GM04504 (cell line): ENCODE measurements at regions not wholly inside any gene's neighbourhood (a gene's known extent, or its start where the extent isn't known, plus 50 kb on each side); places are given as distances from the start of the nearest gene placed in this dataset.

Experiments used
- DNase-seq: peaks from one replicate; pipeline ENCODE4 v3.0.0-alpha.2; 2012; ENCODE audit warnings: low read depth

DNA sequence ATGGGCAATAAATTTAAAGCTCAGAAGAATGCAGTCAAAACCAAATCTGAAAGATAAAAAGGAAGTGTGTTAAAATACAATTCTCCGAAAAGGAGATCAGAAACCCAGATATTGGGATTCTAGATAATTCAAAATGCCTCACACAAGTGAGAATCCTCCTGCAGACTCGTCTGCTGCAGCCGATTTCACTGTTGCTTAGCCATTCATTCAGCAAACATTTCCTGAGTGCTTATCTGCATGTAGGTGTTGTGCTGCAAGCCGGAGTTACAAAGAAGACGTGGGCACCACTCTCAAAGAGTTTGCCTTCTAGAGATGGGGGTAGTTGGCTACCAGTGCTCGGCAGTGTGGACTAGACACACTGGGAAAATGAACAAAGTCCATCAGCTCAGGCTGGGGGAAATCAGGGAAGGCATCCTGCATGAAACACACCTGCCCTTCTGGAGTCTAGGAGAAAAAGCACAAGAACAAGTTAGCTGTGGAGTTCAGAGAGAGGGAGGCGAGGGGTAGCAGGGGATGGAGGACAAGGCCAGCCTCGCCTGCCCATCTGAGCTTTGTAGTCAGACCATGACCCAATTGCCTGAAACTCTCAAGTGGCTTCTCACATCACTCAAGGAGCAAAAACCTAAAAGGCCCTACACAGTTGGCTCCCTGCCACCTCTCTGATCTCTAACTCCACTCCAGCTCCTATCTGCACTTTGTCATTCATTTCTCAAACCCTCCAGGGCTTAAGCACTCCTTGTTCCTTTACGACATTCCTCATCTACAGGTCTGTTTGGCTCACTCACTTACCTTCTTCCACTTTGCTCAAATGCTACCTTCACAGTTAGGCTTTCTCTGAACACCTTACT lies 310.0 kb upstream of the DDHD1 start:
- DNase-seq = no peak

DNA sequence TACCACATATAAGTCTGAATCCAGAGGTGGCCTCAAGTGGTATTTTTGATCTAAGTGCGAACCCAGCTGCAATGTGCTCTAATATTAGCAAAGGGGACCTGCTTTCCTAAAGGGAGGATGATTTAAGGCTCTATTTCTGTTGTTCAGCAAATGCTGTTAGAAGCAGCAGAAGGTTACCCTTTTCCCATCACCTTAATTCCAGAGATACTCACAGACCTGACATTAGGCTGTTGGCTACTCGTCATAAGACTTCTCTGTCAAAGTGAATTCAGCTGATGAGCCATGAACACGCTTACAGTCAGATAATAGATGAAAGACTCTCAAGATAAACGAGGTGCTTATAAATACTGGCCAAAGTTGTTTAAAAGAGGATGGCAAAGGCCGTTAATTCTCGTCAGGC lies 308.7 kb upstream of the DDHD1 start:
- no peak for DNase-seq

DNA sequence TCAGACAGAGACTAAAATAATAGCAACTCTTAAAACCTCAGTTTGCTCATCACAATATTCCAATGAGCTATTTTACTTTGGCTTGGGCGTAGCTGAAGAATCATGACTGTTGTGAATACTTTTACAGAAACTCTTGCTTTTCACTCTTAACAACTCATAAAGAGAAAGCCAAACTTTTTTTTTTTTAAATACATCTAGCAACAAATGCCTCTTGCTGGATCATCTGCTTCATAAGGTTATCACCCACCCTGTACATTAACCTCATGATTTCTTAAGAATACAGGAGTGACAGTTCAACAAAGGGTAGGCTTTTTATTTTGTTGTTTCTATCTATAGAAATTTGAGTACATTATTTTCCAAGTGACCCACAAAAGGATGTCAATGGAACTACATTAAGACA lies 307.4 kb upstream of the DDHD1 start:
- no peak for DNase-seq

DNA sequence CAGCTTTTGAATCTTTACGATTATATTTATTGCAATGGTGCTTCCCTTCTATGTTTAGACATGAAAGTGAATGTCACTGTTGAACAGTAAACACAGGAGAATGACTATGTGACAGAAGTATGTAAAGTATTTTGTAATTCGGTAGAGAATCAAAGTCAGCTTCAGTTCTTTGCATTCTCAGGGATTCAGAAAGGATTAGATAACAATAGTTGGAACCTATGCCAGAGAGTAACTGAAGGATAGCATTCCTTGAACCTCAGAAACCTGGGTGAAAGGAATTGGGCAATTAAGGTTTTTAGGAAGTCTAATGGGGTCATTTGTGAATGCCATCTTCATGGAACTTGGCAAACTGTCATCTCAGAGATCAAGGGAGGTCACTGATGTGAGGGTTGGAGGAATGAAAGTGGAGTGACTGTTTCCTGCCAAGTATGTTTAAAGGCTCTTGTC lies 305.3 kb upstream of the DDHD1 start:
- DNase-seq = peak; percentile 5

DNA sequence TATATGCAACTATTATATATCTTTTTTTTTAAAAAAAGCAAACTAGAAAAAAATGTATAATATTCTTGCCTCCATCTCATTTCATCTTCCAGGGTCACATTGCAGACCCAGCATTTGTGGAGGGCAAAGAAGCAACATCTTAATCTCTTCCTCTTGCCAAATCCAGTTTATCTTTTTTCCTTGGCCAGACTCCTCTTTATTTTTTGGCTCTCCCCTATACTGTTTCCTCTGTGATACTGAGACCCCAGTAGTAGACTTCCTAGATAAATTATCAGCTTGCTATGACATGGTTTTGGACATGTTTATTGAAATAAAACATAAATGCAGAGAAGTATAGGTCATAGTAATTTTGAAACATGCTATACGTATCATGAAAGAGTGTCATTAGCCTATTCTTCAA lies 303.8 kb upstream of the DDHD1 start:
- DNase-seq = no peak

DNA sequence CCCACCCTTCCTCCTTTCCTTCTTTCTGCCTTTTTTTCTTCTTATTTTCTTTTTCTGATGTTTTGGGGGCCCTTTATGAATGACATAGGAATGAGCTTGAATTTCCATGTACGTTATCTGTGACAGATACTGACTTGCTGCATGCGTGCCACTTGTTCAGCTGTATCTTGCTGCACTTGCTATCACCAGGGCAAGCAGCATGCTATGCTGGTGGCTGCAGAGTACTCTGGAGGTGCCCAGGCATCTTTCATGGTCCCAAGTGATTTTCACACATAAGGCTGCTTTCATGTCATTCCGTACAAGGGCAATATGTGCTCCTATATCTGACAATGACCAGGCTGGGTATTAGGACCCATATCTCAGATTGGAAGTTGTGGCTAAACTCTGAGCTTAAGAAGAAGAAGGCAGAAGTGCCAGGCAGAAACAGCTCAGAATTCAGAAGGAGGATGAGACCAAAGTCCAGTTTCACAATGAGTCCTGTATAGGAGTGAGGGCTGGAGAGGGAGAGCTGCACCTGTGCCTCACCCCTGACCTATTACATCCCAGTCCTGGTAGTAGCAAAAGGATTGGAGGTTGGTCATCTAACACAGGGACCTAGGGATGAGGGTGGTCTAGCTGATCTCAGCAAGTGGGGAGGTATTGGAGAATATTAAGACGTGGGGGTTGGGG lies 299.0 kb upstream of the DDHD1 start:
- no peak for DNase-seq

DNA sequence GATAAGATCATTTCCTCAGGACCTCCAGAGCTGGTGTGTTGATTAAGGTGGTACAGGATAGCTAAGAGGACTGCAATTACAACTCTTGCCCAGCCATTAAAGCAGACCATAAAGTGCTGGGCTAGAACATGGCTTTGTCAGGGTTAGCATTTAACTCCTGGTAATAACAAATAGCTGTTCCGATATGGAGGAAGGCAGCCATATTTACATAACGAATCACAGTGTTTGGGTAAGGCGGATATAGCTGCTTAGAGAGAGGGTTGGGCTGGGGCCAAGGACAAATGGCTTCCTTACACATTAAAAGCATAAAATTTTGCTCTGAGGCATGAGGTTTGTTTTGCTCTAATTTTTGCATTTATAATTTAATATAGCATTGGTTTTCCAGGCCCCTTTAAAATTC lies 297.7 kb upstream of the DDHD1 start:
- DNase-seq = no peak

DNA sequence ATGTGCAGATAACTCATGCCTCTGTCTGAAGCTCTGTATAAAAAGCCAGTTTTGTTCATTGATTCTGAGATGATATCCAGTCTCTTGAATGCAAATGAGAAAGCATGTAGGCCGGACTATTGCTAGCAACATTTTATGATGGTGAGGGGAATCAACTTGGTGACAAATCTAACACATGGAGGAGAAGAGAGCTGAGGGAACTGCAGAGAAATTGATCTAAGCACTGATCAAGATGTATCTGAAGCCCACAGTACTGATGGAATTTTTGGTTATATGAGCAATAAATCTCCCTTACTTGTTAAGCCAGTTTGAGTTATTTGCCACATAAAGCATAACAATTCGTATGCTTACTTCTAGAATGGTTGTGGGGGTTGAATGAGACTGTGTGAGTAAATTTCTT lies 295.6 kb upstream of the DDHD1 start:
- no peak for DNase-seq

DNA sequence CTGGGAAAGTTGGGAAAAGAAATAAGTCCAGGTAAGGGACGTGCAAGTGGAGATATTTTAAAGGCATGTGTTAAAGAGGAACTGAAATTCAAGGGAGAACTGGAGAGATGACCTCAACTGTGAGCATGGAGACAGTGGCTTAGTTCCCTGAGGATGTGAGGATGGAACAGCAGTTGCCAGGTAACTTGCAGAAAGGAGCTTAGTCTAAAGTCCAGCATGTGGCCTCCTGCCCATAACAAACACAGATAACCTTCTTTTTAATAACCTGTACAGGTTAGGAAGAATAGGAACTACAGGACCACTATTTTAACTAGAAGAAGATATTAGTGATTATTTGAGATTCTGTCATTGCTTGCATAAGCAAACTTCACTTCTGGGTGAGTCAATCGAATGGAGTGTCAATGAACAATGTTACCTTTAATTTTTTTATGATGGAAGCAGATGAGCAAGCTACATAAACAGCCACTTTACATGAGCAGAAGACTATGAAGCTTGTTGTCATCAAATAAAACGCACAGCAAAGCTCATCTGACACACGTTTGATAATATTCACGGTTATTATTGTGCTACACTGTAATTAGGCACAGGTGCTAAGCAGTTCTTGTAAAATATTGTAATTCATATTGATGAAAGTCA lies 291.7 kb upstream of the DDHD1 start:
- no peak for DNase-seq

DNA sequence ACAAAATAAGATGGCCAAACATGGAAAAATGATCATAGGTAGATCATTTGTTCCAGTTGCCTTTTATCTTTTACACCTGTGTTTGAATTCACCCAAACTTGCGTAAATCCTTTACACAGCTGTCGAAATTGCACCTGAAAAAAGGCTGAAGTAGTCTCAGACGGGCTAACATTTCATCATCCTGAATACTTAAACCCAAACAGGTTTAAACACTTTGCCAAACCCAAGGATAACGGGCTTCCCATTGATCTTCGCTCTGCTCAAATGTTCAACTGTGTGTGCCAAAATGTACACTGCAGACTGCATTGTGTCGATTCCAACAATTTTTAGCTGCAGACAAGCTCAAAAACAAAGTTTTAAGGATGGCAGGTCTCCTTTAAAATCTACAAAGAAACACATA lies 288.7 kb upstream of the DDHD1 start:
- DNase-seq = no peak

DNA sequence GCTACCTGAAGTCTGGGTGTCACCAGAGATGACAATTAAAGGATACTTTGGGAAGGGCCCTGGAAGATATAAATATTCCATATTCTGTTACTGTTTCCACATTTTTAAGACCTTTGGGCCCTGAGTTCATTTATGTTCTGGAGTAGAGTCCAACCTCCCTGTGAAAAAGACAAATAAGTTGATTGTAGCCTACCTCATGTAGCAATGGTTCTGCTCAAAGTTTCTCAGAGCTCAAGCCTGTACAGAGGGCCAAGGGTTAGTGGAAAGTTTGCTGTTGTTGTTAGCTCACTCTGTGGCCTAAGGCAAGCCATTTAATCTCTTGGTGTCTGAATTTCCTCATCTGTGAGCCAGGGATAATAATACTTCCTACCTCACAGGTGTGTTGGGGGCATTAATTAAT lies 284.7 kb upstream of the DDHD1 start:
- DNase-seq = no peak

DNA sequence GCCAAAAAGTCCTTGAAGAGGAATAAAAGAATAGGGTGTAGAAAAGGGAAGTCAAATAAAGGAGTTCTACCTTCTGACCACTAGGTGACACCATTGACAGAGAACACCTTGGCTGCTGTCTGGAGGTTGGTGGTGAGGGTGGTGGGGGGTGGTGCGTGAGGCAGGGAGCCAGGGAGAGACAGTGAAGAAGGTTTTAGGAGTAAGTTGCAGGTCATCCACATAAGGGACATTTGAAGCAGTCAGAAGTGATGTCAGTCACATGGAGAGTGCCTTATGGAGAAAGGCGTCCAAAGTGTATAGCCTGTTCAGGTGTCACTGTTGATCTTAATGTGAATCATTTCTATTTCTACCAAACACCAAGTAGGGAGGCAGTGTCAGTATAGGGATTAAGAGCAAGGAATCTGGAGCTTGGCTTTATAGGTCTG lies 279.3 kb upstream of the DDHD1 start:
- DNase-seq = no peak

DNA sequence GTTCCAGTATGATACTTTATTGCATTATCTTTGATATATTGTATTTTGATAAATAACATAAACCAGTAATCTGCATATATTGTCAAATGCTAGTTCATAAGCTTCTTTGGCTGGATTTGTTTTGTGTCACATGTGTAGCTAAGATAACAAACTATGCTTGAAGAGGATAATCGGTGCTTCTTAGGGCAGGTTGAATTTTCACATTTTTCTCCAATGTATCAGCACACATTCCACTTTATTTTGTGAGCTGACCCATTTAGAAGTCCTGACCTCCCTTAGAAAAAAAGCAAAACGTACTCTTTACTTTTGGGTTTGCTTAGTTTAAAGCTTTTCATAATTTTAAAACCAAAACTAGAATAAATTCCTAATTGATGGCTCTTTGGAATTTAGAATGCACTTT lies 277.7 kb upstream of the DDHD1 start:
- DNase-seq = no peak

DNA sequence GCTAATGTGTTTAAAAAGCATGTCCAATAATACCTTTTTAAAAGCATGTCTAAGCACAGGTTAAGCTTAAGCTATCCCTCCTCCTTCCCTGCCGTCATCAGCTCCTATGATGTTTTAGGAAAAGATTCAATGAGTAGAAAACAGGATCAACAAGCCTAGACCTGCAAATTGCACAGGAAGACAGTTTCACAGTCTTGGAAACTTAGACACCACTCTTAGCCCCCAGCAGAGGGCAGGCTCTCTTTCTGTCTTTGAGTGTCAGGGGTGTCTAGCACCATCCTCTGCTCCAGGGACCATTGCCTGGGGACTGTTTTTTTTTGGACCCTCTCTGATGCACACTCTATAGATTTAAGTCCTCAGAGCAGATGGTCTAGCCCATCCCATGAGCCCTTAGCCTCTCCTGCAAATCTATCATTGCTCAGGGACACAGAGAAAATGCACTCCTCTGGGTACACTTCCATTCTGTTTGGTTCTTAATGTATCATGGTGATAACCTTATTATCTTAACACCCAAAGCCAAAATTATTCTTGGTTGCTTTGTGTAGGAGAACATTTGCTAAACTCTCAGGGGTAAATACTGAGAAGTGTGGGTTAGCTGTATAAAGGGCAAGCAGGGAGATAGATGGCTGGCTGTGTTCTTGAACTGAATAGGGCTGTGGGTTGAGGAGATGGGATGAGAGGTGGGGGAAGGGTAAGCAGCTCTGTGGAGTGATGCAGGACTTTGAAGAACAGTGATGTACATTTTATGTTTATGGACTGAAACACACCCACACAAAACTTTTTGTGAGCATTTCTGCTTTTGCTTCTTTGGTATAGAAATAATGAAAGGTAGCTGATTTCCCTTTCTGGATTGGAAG lies 259.9 kb upstream of the DDHD1 start:
- DNase-seq = no peak

DNA sequence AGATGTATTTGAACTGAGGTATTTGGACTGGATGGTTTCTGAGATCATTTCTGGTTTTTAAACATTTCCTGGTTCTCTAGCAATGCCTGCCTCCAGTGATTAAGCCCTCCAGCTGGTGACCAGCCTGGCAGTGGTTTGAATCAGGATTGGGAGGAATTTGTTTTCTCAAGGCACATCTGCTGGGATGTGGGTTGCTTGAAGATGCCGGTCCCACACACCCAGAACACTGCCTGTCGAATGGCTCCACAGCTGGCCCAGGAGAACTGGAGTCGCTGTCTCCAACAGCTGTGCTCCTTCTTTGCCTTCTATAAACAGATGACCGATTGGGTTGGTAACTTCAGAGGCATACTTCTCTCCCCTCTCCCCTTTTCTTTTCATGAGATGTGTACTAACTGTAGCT lies 258.0 kb upstream of the DDHD1 start:
- DNase-seq = peak; percentile 55

DNA sequence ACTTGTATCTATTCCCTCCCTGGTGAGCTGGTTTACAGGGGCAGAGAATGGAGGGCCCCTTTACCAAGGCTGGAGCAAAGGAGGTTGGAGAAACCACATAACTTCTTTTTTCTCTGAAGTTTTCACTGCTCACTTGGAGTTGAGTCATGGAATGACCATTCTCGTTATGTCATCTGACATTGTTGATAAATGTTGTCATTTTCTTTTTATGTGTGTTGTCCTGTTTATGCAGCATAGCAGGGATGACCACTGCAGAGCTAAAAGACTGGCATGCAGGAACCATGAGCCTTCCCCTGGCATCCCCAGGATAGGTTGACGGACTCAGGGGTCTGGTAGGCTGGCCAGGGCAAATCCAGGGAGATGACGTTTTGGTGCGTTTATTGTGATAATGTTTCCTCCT lies 256.8 kb upstream of the DDHD1 start:
- no peak for DNase-seq

DNA sequence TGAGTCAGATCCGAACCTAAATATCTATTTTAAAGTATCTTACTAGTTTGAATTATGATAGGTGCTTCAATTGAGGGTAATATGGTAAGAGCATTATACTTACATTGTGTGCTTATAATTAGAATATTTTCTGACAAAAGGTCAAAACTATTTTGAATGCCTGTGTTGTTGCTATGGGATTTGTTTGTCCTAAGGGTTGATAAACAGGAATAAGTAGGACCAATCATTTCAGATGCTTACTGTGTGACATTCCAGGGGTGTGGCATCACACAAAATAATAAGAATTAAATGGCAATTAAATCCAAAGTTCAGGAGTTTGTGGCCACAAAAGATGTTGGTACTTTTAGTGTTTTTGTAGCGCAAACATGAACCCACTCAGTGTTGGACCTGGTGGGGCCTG lies 256.2 kb upstream of the DDHD1 start:
- DNase-seq = no peak

DNA sequence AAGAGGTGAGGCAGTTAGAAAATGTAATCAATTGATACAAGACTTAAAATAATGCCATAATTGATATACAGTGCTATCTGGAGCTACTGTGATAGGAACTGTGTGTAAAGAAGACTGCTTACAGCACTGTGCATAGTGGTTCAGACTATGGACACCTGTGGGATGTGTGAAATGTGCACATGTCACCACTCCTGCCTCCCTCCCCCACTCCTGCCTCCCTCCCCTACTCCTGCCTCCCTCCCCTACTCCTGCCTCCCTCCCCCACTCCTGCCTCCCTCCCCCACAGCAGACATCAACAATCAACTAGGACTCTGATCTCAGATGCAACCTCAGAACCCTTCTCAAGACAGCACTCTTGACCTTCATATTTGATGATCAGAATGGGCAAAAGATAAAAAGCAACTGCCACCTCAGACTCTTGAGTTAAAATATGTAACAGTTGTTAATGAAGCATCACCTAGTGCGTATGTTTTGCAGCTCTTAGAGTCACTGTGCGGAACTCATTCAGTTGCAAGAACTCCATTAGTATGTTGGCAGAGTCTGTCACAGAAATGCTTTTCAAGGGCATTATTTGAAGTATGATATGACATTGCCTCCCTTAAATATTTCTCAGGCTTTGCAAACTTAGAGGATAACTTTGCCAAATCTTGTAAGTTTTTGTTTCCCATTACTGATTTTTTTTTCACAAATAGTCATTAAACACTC lies 255.2 kb upstream of the DDHD1 start:
- no peak for DNase-seq

DNA sequence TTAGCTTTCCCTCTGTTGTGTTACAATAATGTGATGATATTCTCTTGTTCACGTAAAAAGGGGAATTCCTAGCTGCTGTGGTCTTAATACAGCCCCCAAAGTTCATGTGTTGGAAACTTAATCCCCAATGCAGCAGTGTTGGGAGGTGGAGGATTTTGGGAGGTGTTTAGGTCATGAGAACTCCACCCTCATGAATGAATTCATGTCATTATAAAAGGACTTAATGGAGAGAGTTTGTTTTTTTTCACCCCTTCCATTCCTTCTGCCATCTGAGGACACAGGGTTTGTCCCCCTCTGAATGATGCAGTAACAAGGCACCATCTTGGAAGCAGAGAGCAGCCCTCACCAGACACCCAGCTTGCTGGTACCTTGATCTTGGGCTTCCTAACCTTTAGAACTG lies 253.4 kb upstream of the DDHD1 start:
- no peak for DNase-seq

DNA sequence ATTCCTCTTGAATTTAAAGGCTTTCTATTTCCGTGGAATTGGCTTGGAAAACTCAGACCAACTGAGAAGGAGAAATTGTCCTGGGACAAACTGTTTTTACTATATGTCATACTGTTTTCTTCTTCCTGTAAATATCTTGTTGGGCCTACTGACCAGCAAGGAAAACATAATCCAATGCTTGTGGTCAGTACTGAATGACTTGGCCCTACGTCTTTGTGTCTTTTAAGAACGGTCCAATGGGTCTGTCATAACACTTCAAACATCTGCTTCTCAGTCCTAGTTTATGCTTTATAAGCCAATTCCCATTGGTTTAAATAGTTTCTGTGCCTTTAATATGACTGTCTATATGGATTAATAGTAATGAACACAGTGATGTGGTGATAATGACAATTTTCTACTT lies 248.5 kb upstream of the DDHD1 start:
- no peak for DNase-seq

DNA sequence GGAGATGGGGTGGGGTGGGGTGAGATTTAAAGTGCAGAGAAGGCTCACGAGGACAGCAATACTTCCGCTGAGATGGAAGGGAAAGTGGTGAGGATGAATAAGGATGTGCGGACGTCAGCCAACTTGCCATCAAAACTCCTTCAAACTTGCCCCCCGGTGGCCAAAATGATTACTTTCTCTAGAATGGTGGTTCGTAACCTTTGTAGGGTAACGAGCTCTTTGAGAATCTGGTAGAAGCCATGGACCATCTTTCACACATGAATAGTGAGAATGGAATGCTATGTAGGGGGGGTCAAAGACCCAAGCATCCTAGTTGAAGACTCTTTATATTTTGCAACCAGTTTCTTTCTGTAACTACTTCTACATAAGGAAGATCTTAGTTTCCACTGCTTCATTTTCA lies 245.9 kb upstream of the DDHD1 start:
- DNase-seq = no peak

DNA sequence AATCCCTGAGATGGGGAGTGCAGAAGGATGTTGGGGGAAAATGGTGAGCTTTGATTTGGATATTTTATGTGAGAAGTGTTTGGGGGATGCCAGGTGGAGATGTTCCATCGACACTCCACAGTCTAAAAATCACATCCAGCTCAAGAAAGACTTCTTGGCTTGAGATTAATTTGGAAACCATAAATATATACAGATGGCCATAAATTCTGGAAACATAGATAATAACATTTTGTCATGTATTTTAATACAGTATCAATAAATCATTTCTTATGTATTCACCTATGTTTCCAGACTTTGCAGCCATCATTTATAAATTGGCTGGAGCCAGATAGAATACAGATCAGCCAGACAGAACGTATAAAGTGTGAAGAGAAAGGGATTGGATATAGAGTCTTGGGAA lies 245.5 kb upstream of the DDHD1 start:
- DNase-seq = no peak
